Thoracic aorta (tissue), 2 donors: ENCODE measurements at regions not wholly inside any gene's neighbourhood (a gene's known extent, or its start where the extent isn't known, plus 50 kb on each side); places are given as distances from the start of the nearest gene placed in this dataset.

Experiments
- ATAC-seq: fragments of 150-250 bp; one replicate; pipeline ENCODE4 v1.8.0; 2017; ENCODE audit warnings: low read depth; ENCODE audit not compliant: insufficient number of reproducible peaks, low FRiP score
- DNase-seq: peaks from one replicate; pipeline ENCODE4 v3.0.0-alpha.2; 2020; ENCODE audit warnings: low spot score
- H3K27ac ChIP-seq, 2 donors: fragments of 200-600 bp; sonication (generic); 1 replicate in 1 of 2; 2 replicates in 1 of 2; pipeline ENCODE4 v1.5.1; 2016; ENCODE audit warnings: mild to moderate bottlenecking in 2 of 2, moderate library complexity in 2 of 2
- H3K27me3 ChIP-seq: fragments of 200-600 bp; sonication (generic); replicated peaks from 2 replicates; pipeline ENCODE4 v1.6.0; 2016; ENCODE audit warnings: mild to moderate bottlenecking; ENCODE audit not compliant: insufficient read depth
- H3K36me3 ChIP-seq: fragments of 200-600 bp; sonication (generic); one replicate; pipeline ENCODE4 v1.5.1; 2016
- H3K4me1 ChIP-seq, 2 donors: fragments of 200-600 bp; sonication (generic); 1 replicate in 1 of 2; 2 replicates in 1 of 2; pipeline versions ENCODE4 v1.5.1 to v1.6.0; 2016; ENCODE audit warnings: low read depth in 2 of 2, mild to moderate bottlenecking in 1 of 2; ENCODE audit not compliant: control insufficient read depth in 1 of 2
- H3K4me3 ChIP-seq: fragments of 200-600 bp; sonication (generic); 2 replicates; pipeline ENCODE4 v1.5.1; 2016; ENCODE audit warnings: mild to moderate bottlenecking
- H3K9me3 ChIP-seq: fragments of 200-600 bp; sonication (generic); 2 replicates; pipeline ENCODE4 v1.5.1; 2016
- TF ChIP-seq, protein P1 (sequence below): fragments of 200-600 bp; sonication (generic); IDR thresholded peaks from one replicate; pipeline ENCODE4 v1.5.1; 2019; ENCODE audit warnings: antibody characterized with exemption

DNA sequence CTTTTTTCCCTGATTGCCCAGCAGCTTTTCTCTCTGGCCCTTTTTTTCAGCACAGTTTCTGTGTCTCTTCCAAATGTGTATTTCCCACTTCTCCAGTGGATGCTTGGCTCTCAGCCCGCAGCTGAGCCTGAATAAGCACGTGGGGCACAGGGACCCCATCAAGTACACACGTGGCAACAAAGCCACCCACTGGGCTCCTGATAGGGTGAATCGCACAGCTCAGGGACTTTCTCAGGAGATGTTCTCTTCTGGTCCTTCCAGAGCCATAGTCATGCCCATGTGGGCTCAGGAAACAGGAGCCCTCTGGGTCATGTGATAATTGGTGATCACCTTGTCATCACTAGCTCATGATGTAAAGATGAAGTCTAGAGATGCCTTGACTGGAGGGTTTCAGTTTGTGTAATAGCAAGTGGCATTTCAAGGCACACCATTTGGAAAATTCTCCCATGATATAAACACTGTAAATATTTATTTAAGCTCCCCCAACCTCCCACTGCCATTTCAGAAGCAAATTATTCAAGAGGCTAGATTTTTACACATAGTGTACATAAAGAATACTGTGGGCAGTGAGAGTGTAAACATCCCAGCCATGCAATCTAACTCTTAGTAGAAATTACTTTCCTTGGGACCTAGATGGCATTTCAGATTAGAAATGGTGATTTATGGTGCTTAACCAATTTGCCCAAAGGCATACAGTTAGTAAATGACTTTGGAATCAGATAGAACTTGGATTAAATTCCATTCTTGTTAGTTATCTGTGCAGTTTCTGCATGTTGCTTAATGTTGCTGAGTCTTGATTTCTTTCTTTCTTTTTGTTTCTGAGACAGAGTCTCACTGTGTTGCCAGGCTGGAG lies 597.5 kb downstream of the SLC4A3 start:
- DNase-seq (no peak), ATAC-seq (no peak)
- TF ChIP-seq, protein P1, sequence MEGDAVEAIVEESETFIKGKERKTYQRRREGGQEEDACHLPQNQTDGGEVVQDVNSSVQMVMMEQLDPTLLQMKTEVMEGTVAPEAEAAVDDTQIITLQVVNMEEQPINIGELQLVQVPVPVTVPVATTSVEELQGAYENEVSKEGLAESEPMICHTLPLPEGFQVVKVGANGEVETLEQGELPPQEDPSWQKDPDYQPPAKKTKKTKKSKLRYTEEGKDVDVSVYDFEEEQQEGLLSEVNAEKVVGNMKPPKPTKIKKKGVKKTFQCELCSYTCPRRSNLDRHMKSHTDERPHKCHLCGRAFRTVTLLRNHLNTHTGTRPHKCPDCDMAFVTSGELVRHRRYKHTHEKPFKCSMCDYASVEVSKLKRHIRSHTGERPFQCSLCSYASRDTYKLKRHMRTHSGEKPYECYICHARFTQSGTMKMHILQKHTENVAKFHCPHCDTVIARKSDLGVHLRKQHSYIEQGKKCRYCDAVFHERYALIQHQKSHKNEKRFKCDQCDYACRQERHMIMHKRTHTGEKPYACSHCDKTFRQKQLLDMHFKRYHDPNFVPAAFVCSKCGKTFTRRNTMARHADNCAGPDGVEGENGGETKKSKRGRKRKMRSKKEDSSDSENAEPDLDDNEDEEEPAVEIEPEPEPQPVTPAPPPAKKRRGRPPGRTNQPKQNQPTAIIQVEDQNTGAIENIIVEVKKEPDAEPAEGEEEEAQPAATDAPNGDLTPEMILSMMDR: no peak
- no peaks in the 10 kb centered on the region for H3K27me3 ChIP-seq
- no peaks in the 10 kb centered on the region for H3K36me3 ChIP-seq
- no peak overlapping the region for H3K4me3 ChIP-seq
- no peaks in the 10 kb centered on the region for H3K9me3 ChIP-seq
- peaks cover 3 to 29% of the 10 kb centered on the region in 2 donors for H3K4me1 ChIP-seq
- H3K27ac ChIP-seq: no peak overlapping the region

DNA sequence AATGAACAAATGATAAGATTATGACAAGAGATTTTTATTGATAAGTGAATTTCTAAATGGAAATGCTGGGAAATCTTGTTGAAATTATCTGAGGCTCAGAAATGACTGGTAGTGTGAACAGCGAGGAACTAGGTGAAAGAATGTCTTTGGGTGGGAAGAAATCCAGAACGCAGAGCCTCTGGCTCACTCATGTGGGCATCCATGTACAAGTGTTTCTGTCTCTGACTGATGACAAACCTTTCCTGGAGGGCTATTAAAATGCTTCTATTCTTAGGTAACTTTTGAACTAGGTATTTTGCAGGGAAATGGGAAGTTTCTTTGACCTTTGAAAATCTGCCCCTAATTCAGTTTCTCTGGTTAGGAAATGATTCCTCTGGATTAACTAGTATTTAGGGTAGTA lies 598.6 kb downstream of the SLC4A3 start:
- H3K27me3 ChIP-seq: no peaks in the 10 kb centered on the region
- H3K4me3 ChIP-seq: no peak overlapping the region
- no peaks in the 10 kb centered on the region for H3K36me3 ChIP-seq
- ATAC-seq (no peak), DNase-seq (no peak)
- no peak overlapping the region for H3K27ac ChIP-seq
- H3K9me3 ChIP-seq: no peaks in the 10 kb centered on the region
- peaks cover 3 to 29% of the 10 kb centered on the region in 2 donors for H3K4me1 ChIP-seq
- TF ChIP-seq, protein P1: no peak

DNA sequence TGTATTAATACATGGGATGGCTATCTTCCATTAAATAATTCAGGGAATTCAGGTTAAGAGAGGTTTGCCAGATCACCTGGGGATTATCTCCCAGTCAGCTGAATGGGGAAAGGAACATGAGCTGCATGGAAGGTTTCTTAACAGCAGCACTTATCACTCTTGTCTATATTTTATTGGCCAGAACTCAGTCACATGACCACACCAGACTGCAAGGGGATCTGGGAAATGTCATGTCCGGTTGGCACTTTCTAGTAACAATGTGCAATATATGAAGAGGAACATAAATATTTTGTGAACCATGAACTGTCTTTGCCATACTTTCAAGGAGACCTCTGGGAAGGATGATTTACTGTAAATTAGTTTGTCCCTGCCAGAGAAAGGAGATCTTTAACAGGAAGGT lies 599.1 kb downstream of the SLC4A3 start:
- ATAC-seq (no peak), DNase-seq (no peak)
- Histone ChIP-seq H3K4me3 (no peak overlapping the region), H3K27me3 (no peaks in the 10 kb centered on the region), H3K9me3 (no peaks in the 10 kb centered on the region), H3K36me3 (no peaks in the 10 kb centered on the region), H3K4me1 (peaks cover 3 to 29% of the 10 kb centered on the region in 2 donors), H3K27ac (no peak overlapping the region)
- TF ChIP-seq, protein P1: no peak

DNA sequence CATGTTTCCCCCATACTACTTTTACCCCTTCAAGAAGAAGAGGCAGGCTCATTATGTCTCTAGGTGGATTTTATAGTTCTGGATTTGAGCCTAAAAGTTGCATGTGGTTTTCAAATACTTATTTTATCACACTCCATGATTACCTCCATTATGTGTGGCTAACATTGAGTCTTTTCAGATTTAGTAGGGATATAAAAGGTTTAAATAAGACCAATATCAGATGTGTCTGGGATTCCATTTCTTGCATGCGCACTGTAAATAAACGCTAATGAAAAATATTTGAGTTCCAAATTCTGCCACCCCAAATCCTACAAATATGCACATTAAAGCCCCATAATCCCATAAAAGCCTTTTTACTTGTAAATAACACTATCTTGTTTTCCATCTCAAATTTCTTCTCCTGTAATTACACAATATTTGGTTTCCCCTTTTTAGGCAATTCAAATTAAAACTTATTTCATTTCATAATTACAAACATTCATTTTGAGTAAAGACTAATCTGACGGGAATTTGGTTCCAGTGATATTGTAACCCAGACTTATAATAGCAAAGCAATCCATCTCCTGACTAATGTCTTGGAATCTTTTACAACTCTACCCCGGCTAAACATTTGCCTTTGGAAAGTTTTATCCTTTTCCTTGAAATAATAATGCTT lies 600.0 kb downstream of the SLC4A3 start:
- TF ChIP-seq, protein P1: no peak
- H3K36me3 ChIP-seq: no peaks in the 10 kb centered on the region
- H3K4me1 ChIP-seq: peaks cover 3 to 29% of the 10 kb centered on the region in 2 donors
- no peaks in the 10 kb centered on the region for H3K27me3 ChIP-seq
- H3K9me3 ChIP-seq: no peaks in the 10 kb centered on the region
- no peak overlapping the region for H3K4me3 ChIP-seq
- ATAC-seq: no peak
- DNase-seq: no peak
- H3K27ac ChIP-seq: no peak overlapping the region

DNA sequence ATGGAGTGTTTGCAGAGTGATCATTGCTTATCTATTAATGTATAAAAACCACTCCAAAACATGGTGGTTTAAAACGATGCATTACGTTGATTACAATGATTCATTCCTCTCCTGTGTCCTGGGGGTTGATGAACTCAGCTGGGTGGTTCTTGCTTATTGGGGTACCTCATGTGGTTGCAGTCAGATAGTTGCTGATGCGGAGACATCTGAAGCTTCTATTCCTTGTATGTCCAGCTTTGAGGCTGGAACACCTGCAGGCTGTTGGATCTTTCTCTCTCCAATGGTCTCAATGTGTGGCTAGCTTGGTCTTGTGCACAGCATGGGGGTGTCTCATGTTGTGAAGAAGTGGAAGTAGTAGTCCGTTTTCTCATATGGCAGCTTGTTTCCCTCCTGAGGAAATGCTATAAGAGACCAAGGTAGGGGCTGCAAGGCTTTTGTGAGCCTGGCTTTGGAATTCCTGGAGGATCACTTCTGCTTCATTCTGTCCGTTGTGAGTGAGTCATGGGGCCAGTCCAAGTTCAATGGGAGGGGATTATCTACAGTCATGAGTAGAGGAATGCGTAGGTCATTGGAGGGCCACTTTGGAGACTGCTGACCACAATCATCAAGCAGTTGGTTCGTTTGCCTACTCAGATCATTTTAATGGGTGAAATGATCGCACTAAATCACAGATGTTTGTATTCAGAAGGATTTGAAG lies 601.0 kb downstream of the SLC4A3 start:
- TF ChIP-seq, protein P1: no peak
- Histone ChIP-seq H3K4me1 (peaks cover 3 to 29% of the 10 kb centered on the region in 2 donors), H3K27me3 (no peaks in the 10 kb centered on the region), H3K9me3 (no peaks in the 10 kb centered on the region), H3K4me3 (no peak overlapping the region), H3K36me3 (no peaks in the 10 kb centered on the region), H3K27ac (no peak overlapping the region)
- no peak for DNase-seq
- no peak for ATAC-seq
